Gastrocnemius medialis (tissue), 4 donors: ENCODE measurements at regions not wholly inside any gene's neighbourhood (a gene's known extent, or its start where the extent isn't known, plus 50 kb on each side); places are given as distances from the start of the nearest gene placed in this dataset.

ENCODE experiments used
- POLR2A ChIP-seq, 2 donors: fragments of 450-650 bp; IDR thresholded peaks; one replicate each; pipeline ENCODE4 v1.6.1; 2017; ENCODE audit warnings: antibody characterized with exemption in 2 of 2, mild to moderate bottlenecking in 2 of 2, moderate library complexity in 2 of 2
- TF ChIP-seq, protein P1 (sequence below), 5 experiments: fragments of 450-650 bp in 3 of 5; fragments of 200-600 bp in 2 of 5; sonication (generic) in 2 of 5; IDR thresholded peaks in 4 of 5; conservative IDR thresholded peaks in 1 of 5; 1 replicate in 4 of 5; 2 replicates in 1 of 5; pipeline ENCODE4 v1.5.1; 2016 to 2019; ENCODE audit warnings: antibody characterized with exemption in 5 of 5, mild to moderate bottlenecking in 3 of 5, moderate library complexity in 3 of 5

DNA sequence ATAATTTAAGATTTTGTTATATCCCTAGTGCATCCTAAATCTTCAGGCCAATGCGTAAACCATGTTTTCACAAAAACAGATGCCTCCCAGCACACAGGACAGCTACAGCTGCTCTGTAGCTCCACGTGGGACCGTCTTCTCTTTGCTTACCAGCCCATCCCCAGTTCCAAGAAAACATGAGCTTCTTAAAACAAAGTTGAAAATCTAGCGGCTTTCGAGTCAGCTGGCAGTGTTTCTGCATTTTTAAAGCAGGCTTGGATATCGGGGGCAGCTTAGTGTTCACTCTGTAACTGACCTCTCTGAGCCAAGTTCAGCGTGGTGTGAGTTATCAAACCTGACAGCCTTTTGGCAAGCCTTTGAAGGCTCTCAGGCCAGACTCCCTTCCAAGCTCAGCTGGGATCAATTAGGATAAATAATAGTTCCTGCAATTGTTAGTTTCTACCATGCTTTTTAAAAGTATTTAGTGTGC is 881.5 kb downstream of the LTN1 start:
- TF ChIP-seq, protein P1, sequence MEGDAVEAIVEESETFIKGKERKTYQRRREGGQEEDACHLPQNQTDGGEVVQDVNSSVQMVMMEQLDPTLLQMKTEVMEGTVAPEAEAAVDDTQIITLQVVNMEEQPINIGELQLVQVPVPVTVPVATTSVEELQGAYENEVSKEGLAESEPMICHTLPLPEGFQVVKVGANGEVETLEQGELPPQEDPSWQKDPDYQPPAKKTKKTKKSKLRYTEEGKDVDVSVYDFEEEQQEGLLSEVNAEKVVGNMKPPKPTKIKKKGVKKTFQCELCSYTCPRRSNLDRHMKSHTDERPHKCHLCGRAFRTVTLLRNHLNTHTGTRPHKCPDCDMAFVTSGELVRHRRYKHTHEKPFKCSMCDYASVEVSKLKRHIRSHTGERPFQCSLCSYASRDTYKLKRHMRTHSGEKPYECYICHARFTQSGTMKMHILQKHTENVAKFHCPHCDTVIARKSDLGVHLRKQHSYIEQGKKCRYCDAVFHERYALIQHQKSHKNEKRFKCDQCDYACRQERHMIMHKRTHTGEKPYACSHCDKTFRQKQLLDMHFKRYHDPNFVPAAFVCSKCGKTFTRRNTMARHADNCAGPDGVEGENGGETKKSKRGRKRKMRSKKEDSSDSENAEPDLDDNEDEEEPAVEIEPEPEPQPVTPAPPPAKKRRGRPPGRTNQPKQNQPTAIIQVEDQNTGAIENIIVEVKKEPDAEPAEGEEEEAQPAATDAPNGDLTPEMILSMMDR (IDR thresholded peaks at IDR 0.05 in 4 of 5, conservative IDR thresholded peaks at IDR 0.05 in 1 of 5), result no peak
- TF ChIP-seq POLR2A (IDR thresholded peaks at IDR 0.05), result no peak
